Stomach (tissue), 4 donors: ENCODE measurements at regions not wholly inside any gene's neighbourhood (a gene's known extent, or its start where the extent isn't known, plus 50 kb on each side); places are given as distances from the start of the nearest gene placed in this dataset.

Experiments
- CTCF ChIP-seq, 7 experiments: fragments of 450-650 bp in 4 of 7; fragments of 200-600 bp in 3 of 7; sonication (generic) in 3 of 7; IDR thresholded peaks; one replicate each; pipeline ENCODE4 v1.5.1; 2016 to 2019; ENCODE audit warnings: antibody characterized with exemption in 7 of 7, control low read depth in 2 of 7, mild to moderate bottlenecking in 1 of 7
- POLR2A ChIP-seq, 4 donors: fragments of 450-650 bp; IDR thresholded peaks; one replicate each; pipeline ENCODE4 v1.6.1; 2016; ENCODE audit warnings: antibody characterized with exemption in 4 of 4, control low read depth in 2 of 4, mild to moderate bottlenecking in 1 of 4, moderate library complexity in 1 of 4

- TF ChIP-seq CTCF (IDR thresholded peaks at IDR 0.05) = no peak
- TF ChIP-seq POLR2A (IDR thresholded peaks at IDR 0.05) = no peak
Observed at GRCh38 chr5:98205691-98206461, 567.6 kb upstream of the RGMB start.
